Calu3 (cell line): ENCODE measurements at regions not wholly inside any gene's neighbourhood (a gene's known extent, or its start where the extent isn't known, plus 50 kb on each side); places are given as distances from the start of the nearest gene placed in this dataset.

Experiments
- BruUV-seq: library from RNA; stranded (reverse); fragments of 400-500 nt; replicated peaks from 2 replicates; lab custom pipeline; 2021; lab: Mats Ljungman, UMichigan
- CTCF ChIA-PET: fragments of 300-600 bp; sonication (Branson Sonifier 250); formaldehyde crosslinking; loops from one replicate; lab custom pipeline; 2022; ENCODE audit warnings: antibody characterized with exemption; lab: Charles Lee
- DNase-seq: peaks from one replicate; pipeline ENCODE4 v3.0.0; 2022
- H3K27ac Mint-ChIP-seq: one replicate; pipeline ENCODE4 v1.8.0; 2022; ENCODE audit warnings: mixed read lengths; ENCODE audit not compliant: unreplicated experiment
- H3K27me3 Mint-ChIP-seq: one replicate; pipeline ENCODE4 v1.8.0; 2022; ENCODE audit warnings: mixed read lengths; ENCODE audit not compliant: unreplicated experiment
- H3K36me3 Mint-ChIP-seq: one replicate; pipeline ENCODE4 v1.8.0; 2022; ENCODE audit warnings: mild to moderate bottlenecking, moderate library complexity, mixed read lengths; ENCODE audit not compliant: insufficient read depth, unreplicated experiment
- H3K4me1 Mint-ChIP-seq: one replicate; pipeline ENCODE4 v1.8.0; 2022; ENCODE audit warnings: mild to moderate bottlenecking, low read depth, mixed read lengths; ENCODE audit not compliant: unreplicated experiment
- H3K4me3 Mint-ChIP-seq: one replicate; pipeline ENCODE4 v1.8.0; 2022; ENCODE audit warnings: mild to moderate bottlenecking, low read depth, moderate library complexity, mixed read lengths; ENCODE audit not compliant: unreplicated experiment
- H3K9me3 Mint-ChIP-seq: one replicate; pipeline ENCODE4 v1.8.0; 2022; ENCODE audit warnings: low read depth, mixed read lengths; ENCODE audit not compliant: unreplicated experiment
- intact Hi-C: fragments of 100-400 bp; cut with micrococcal nuclease; formaldehyde crosslinking; loops from one replicate; pipeline ENCODE4 v1.10.0; 2022; ENCODE audit not compliant: unreplicated experiment
- TF ChIP-seq, protein P1 (sequence below): fragments of 200-600 bp; IDR thresholded peaks from one replicate; pipeline ENCODE4 v1.8.0; 2022; ENCODE audit warnings: antibody characterized with exemption; ENCODE audit not compliant: unreplicated experiment

DNA sequence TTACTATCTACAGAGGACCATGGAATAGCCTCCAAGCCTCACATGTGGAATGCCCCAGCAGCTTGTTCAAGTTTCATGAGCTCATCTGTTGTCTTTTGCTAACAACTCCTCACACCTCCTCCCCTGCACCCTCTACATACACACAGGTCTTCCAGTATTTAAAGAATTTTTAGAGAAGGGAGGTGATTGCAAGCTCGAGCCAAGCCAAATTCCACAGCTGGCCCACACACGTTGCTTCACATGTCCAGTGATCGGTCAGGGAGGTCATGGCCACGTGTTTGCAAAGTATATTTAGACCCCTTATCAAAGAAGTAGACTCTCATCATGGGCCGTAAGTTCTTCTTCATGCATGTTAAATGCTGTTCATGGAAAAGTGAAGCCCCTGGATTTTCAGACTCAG, 281.7 kb downstream of the OSTF1 start:
- H3K4me1 Mint-ChIP-seq, result no peaks in the 10 kb centered on the region
- TF ChIP-seq, protein P1, sequence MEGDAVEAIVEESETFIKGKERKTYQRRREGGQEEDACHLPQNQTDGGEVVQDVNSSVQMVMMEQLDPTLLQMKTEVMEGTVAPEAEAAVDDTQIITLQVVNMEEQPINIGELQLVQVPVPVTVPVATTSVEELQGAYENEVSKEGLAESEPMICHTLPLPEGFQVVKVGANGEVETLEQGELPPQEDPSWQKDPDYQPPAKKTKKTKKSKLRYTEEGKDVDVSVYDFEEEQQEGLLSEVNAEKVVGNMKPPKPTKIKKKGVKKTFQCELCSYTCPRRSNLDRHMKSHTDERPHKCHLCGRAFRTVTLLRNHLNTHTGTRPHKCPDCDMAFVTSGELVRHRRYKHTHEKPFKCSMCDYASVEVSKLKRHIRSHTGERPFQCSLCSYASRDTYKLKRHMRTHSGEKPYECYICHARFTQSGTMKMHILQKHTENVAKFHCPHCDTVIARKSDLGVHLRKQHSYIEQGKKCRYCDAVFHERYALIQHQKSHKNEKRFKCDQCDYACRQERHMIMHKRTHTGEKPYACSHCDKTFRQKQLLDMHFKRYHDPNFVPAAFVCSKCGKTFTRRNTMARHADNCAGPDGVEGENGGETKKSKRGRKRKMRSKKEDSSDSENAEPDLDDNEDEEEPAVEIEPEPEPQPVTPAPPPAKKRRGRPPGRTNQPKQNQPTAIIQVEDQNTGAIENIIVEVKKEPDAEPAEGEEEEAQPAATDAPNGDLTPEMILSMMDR, result no peak
- intact Hi-C loops, result no loop called here
- BruUV-seq, result no TSS peak
- no peak for DNase-seq
- CTCF ChIA-PET, result interaction anchor here (0.6 kb wide), 1 partner anchor 1687 kb away, joined by 3 read pairs; no protein-coding TSS in a partner anchor
- H3K4me3 Mint-ChIP-seq, result no peak overlapping the region
- no peaks in the 10 kb centered on the region for H3K36me3 Mint-ChIP-seq
- H3K27me3 Mint-ChIP-seq, result peaks cover under 1% of the 10 kb centered on the region
- no peak overlapping the region for H3K27ac Mint-ChIP-seq
- no peaks in the 10 kb centered on the region for H3K9me3 Mint-ChIP-seq

DNA sequence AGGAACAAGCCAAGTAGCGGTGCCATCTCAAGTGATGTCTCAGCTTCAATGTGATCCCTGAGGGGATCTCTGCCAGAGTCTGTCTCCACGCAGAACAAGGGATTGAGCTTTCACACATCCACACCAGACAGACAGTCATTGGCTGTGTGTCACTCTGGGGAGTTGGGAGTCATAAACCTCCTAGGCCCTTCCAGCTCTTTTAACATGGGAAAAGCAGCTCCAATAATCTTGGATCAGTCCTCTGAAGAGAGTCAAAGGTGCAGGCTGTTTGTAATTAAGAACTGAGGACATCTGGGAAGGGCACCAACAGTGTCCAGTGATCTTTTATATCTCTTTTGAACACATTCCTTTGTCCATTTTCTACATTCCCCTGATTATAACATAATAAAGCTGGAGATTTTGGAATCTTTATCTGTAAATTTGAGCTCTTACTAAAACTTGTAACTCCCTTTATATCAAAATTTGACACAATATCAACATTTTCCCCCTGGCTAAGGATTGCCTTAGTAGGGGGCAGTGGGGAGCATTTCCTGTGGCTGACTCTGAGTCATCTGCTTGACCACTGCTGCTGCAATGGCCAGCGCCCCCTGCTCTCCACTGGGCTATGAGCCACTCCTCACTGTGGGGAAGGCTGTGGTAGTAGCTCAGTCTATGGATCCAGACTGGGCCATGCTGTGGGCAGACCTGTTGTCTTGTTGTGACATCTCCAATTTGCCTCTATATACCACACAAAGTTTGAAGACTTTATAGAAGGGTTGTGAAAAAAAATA, 284.4 kb downstream of the OSTF1 start:
- TF ChIP-seq, protein P1, result no peak
- no peaks in the 10 kb centered on the region for H3K4me1 Mint-ChIP-seq
- intact Hi-C loops, result no loop called here
- no peak for DNase-seq
- H3K27ac Mint-ChIP-seq, result no peak overlapping the region
- no peaks in the 10 kb centered on the region for H3K36me3 Mint-ChIP-seq
- no TSS peak for BruUV-seq
- CTCF ChIA-PET, result no interaction called here
- no peaks in the 10 kb centered on the region for H3K9me3 Mint-ChIP-seq
- no peak overlapping the region for H3K4me3 Mint-ChIP-seq
- no peaks in the 10 kb centered on the region for H3K27me3 Mint-ChIP-seq

DNA sequence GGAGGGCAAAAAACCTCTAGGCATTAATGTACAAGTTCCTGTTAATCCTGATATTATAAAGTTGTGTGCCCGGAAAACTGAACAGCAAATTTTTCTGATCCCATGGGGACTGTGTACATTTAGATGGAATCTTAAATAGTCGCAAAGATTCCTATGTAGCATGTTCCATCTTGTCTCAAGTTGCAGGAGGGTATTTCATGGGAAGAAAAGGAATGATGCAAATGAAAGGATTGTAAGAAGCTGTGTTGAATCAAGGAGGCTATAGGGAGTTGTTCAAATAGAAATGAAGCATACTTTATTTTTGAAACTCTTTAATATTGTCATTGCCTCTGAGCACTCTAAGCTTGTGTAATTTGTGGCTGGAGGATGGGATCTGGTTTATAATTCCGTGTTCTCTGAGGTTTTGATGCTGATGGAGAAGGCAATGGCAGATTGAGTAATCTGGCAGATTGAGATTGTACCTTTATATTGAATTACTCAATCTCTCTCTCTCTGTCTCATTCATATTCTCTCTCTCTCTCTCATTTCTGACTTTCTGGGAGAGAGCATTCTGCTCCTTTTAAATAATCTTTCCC, 288.5 kb downstream of the OSTF1 start:
- BruUV-seq, result no TSS peak
- H3K4me3 Mint-ChIP-seq, result no peak overlapping the region
- no peaks in the 10 kb centered on the region for H3K4me1 Mint-ChIP-seq
- TF ChIP-seq, protein P1, result no peak
- no peaks in the 10 kb centered on the region for H3K27me3 Mint-ChIP-seq
- intact Hi-C loops, result no loop called here
- no peak overlapping the region for H3K27ac Mint-ChIP-seq
- no peaks in the 10 kb centered on the region for H3K9me3 Mint-ChIP-seq
- no peaks in the 10 kb centered on the region for H3K36me3 Mint-ChIP-seq
- DNase-seq, result no peak
- CTCF ChIA-PET, result interaction anchor here (0.9 kb wide), 1 partner anchor 24 kb away, joined by 3 read pairs; no protein-coding TSS in a partner anchor

DNA sequence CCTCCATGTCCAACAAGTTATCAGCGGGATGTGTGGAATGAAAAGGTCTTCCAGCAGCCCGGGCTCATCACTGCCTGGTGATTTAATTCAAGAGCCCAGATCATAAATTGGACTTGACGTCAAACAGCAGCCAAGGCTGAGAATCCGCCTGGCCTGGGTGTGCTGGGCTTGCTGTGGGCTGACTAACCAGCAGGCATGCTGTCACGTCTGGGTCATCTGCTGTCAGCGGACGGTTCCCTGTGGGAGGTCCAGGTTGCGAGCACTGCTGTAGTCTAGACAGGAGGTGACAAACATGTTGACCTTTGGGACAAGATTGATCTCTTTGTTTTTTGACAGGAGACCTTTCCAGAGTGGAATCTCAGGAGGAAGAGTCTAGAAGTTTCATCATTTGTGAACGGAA, 289.7 kb downstream of the OSTF1 start:
- H3K36me3 Mint-ChIP-seq, result no peaks in the 10 kb centered on the region
- H3K4me3 Mint-ChIP-seq, result no peak overlapping the region
- no peaks in the 10 kb centered on the region for H3K4me1 Mint-ChIP-seq
- H3K27ac Mint-ChIP-seq, result no peak overlapping the region
- BruUV-seq, result no TSS peak
- DNase-seq, result no peak
- H3K9me3 Mint-ChIP-seq, result no peaks in the 10 kb centered on the region
- CTCF ChIA-PET, result no interaction called here
- intact Hi-C loops, result no loop called here
- H3K27me3 Mint-ChIP-seq, result no peaks in the 10 kb centered on the region
- TF ChIP-seq, protein P1, result no peak
